ENCODE measurements at regions not wholly inside any gene's neighbourhood (a gene's known extent, or its start where the extent isn't known, plus 50 kb on each side); places are given as distances from the start of the nearest gene placed in this dataset.

DNA sequence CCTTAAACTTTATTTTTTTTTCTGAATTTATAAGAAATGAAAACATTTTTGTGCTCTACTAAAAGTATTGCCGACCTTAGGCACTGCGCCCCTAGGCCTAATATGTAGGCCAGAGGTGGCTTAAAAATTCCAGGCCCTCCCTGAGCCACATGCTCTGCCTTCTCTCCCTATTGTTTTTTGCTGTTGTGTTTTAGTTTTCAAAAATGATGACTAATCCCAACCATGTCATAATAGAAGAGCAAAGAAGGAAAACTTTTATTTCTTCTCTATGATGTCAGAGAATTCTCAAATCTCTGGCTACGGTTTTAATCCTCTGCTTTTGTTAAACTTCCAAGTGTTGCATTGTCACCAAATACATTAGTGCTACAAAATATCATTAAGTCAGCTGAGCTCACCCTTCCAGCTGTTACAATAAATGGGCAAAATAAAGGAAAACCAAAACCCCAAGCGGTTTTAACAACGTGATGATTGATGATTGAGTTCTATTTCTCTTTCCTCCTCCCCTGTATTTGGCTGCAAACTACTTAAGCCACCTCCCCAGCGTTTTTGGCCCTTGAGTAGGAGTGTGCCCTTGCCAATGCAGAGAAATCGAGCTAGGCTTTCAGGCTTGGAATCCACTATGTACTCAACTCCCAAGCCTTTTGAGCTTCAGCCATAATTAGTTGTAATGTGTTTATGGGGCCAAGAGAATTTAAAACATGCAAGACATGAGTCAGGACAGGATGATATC, 163.5 kb upstream of the POU3F3 start:
- H3K36me3 ChIP-seq (ENCODE audit: control insufficient read depth in 2 of 2, insufficient read depth in 1 of 2, low read length in 2 of 2), result no peaks in the 10 kb centered on the region
- TF ChIP-seq, protein P1, sequence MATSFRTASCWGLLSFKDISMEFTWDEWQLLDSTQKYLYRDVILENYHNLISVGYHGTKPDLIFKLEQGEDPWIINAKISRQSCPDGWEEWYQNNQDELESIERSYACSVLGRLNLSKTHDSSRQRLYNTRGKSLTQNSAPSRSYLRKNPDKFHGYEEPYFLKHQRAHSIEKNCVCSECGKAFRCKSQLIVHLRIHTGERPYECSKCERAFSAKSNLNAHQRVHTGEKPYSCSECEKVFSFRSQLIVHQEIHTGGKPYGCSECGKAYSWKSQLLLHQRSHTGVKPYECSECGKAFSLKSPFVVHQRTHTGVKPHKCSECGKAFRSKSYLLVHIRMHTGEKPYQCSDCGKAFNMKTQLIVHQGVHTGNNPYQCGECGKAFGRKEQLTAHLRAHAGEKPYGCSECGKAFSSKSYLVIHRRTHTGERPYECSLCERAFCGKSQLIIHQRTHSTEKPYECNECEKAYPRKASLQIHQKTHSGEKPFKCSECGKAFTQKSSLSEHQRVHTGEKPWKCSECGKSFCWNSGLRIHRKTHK (tag by site-specific recombination; IDR thresholded peaks at IDR 0.05), result no peak
- TF ChIP-seq ZNF555 (tag by site-specific recombination; conservative IDR thresholded peaks at IDR 0.05), result no peak
- TF ChIP-seq ZNF791 (tag by site-specific recombination; IDR thresholded peaks at IDR 0.05), result no peak
- TF ChIP-seq ZNF132 (tag by site-specific recombination; IDR thresholded peaks at IDR 0.05; ENCODE audit: borderline replicate concordance), result no peak
- no peak for TF ChIP-seq GFI1B (tag by site-specific recombination; IDR thresholded peaks at IDR 0.05)
- TF ChIP-seq SP3 (tag by site-specific recombination; IDR thresholded peaks at IDR 0.05), result no peak
- no peak for TF ChIP-seq ZNF654 (tag by site-specific recombination; IDR thresholded peaks at IDR 0.05; ENCODE audit: low read depth)
- TF ChIP-seq ZNF426 (tag by site-specific recombination; IDR thresholded peaks at IDR 0.05), result no peak
- no peak for TF ChIP-seq SP2 (tag by site-specific recombination; IDR thresholded peaks at IDR 0.05)
- no peak for TF ChIP-seq ZNF561 (tag by site-specific recombination; IDR thresholded peaks at IDR 0.05; ENCODE audit: borderline replicate concordance)
- no peak for TF ChIP-seq ZNF660 (tag by site-specific recombination; IDR thresholded peaks at IDR 0.05)
- no peak for TF ChIP-seq HOXD13 (CRISPR knock-in tag; IDR thresholded peaks at IDR 0.05; ENCODE audit: borderline replicate concordance)
- TF ChIP-seq ZNF624 (tag by site-specific recombination; IDR thresholded peaks at IDR 0.05), result no peak
- no peak for TF ChIP-seq ZBTB1 (tag by site-specific recombination; IDR thresholded peaks at IDR 0.05)
- no peak for TF ChIP-seq ZFP37 (tag by site-specific recombination; IDR thresholded peaks at IDR 0.05)
- no peak for TF ChIP-seq ZNF23 (tag by site-specific recombination; IDR thresholded peaks at IDR 0.05; ENCODE audit: borderline replicate concordance)
- TF ChIP-seq YY1 (tag by site-specific recombination; IDR thresholded peaks at IDR 0.05), result no peak
- TF ChIP-seq ZNF10 (tag by site-specific recombination; IDR thresholded peaks at IDR 0.05), result no peak
- no peak for TF ChIP-seq MEIS1 (CRISPR knock-in tag; IDR thresholded peaks at IDR 0.05; ENCODE audit: borderline replicate concordance)
- no peaks in the 10 kb centered on the region for H3K4me1 ChIP-seq (ENCODE audit: control insufficient read depth, insufficient read depth, low read length)
- H3K27ac ChIP-seq (ENCODE audit: extremely low read depth, low read depth, low read length), result no peak overlapping the region
- CTCF ChIA-PET, result no interaction called here
- POLR2A ChIA-PET, result no interaction called here
- no peak overlapping the region for H3K4me3 ChIP-seq (ENCODE audit: low read depth, low read length)
- H3K9me3 ChIP-seq (ENCODE audit: control insufficient read depth, insufficient read depth, low read depth, low read length), result no peaks in the 10 kb centered on the region

GRCh38 chr2:104698276-104698675, 155.6 kb upstream of the POU3F3 start:
- Histone ChIP-seq H3K4me1 (ENCODE audit: control insufficient read depth, insufficient read depth, low read length) (peaks cover 4% of the 10 kb centered on the region; the same call in 1 of the 2 replicates), H3K4me3 (ENCODE audit: low read depth, low read length) (no peak overlapping the region), H3K9me3 (ENCODE audit: control insufficient read depth, insufficient read depth, low read depth, low read length) (no peaks in the 10 kb centered on the region), H3K27ac (ENCODE audit: extremely low read depth, low read depth, low read length) (no peak overlapping the region), H3K36me3 (ENCODE audit: control insufficient read depth in 2 of 2, insufficient read depth in 1 of 2, low read length in 2 of 2) (no peaks in the 10 kb centered on the region)
- ChIA-PET POLR2A (no interaction called here), CTCF (no interaction called here)
- 0 out of 2 replicates have a peak, but pooled peaks have one; percentile 29 for TF ChIP-seq ATF2 (tag by site-specific recombination; IDR thresholded peaks at IDR 0.05; ENCODE audit: low read depth)
- TF ChIP-seq ZNF677 (tag by site-specific recombination; IDR thresholded peaks at IDR 0.05), result no peak
